PFSK-1 (cell line): ENCODE measurements at regions not wholly inside any gene's neighbourhood (a gene's known extent, or its start where the extent isn't known, plus 50 kb on each side); places are given as distances from the start of the nearest gene placed in this dataset.

Experiments used
- FOXP2 ChIP-seq: optimal IDR thresholded peaks from 2 replicates; pipeline ENCODE3; 2011; ENCODE audit warnings: borderline replicate concordance, control low read depth, inconsistent platforms; ENCODE audit not compliant: insufficient read depth; ENCODE audit errors: extremely low read length, extremely low read depth
- POLR2AphosphoS5 ChIP-seq: IDR thresholded peaks from 2 replicates; pipeline ENCODE4 v1.6.1; 2012; ENCODE audit warnings: low read depth, mild to moderate bottlenecking, control low read depth, low read length, moderate library complexity
- REST ChIP-seq, 2 experiments: IDR thresholded peaks; 2 replicates each; pipeline versions ENCODE4 v1.6.1 to v1.8.0; 2011 to 2012; ENCODE audit warnings: low read depth in 2 of 2, low read length in 2 of 2, control low read depth in 1 of 2, inconsistent platforms in 1 of 2, mild to moderate bottlenecking in 1 of 2, moderate library complexity in 1 of 2; ENCODE audit not compliant: insufficient read depth in 1 of 2
- SIN3A ChIP-seq: IDR thresholded peaks from 2 replicates; pipeline ENCODE4 v1.6.1; 2012; ENCODE audit warnings: mild to moderate bottlenecking, low read length, moderate library complexity, borderline replicate concordance; ENCODE audit not compliant: insufficient read depth
- TAF1 ChIP-seq: IDR thresholded peaks from 2 replicates; pipeline ENCODE4 v1.6.1; 2012; ENCODE audit warnings: low read length, control low read depth, borderline replicate concordance; ENCODE audit not compliant: insufficient read depth

- TF ChIP-seq POLR2AphosphoS5 = no peak
- no peak for TF ChIP-seq FOXP2
- TF ChIP-seq TAF1 = no peak
- TF ChIP-seq SIN3A = no peak
- TF ChIP-seq REST (IDR thresholded peaks at IDR 0.05; ENCODE audit: insufficient read depth in 1 of 2, low read depth in 2 of 2, low read length in 2 of 2) = no peak
These were observed 1247.1 kb upstream of the TENM4 start for GRCh38 chr11:80687941-80688340.

GRCh38 chr11:80686889-80687288, 1246.1 kb upstream of the TENM4 start:
- no peak for TF ChIP-seq FOXP2
- TF ChIP-seq REST (IDR thresholded peaks at IDR 0.05; ENCODE audit: insufficient read depth in 1 of 2, low read depth in 2 of 2, low read length in 2 of 2) = no peak
- no peak for TF ChIP-seq POLR2AphosphoS5
- TF ChIP-seq SIN3A = no peak
- TF ChIP-seq TAF1 = no peak

GRCh38 chr11:80673566-80673965, 1232.7 kb upstream of the TENM4 start:
- TF ChIP-seq TAF1 = no peak
- no peak for TF ChIP-seq SIN3A
- no peak for TF ChIP-seq REST (IDR thresholded peaks at IDR 0.05; ENCODE audit: insufficient read depth in 1 of 2, low read depth in 2 of 2, low read length in 2 of 2)
- no peak for TF ChIP-seq POLR2AphosphoS5
- TF ChIP-seq FOXP2 = no peak

- TF ChIP-seq REST (IDR thresholded peaks at IDR 0.05; ENCODE audit: insufficient read depth in 1 of 2, low read depth in 2 of 2, low read length in 2 of 2) = no peak
- no peak for TF ChIP-seq FOXP2
- no peak for TF ChIP-seq SIN3A
- no peak for TF ChIP-seq POLR2AphosphoS5
- TF ChIP-seq TAF1 = no peak
These were observed 1228.8 kb upstream of the TENM4 start for GRCh38 chr11:80669620-80670019.

GRCh38 chr11:80668039-80668438, 1227.2 kb upstream of the TENM4 start:
- TF ChIP-seq SIN3A = no peak
- TF ChIP-seq FOXP2 = no peak
- TF ChIP-seq POLR2AphosphoS5 = no peak
- no peak for TF ChIP-seq REST (IDR thresholded peaks at IDR 0.05; ENCODE audit: insufficient read depth in 1 of 2, low read depth in 2 of 2, low read length in 2 of 2)
- TF ChIP-seq TAF1 = no peak
